ENCODE measurements at regions not wholly inside any gene's neighbourhood (a gene's known extent, or its start where the extent isn't known, plus 50 kb on each side); places are given as distances from the start of the nearest gene placed in this dataset.
"Not testable (repeated sequence)": the region's sequence is repeated elsewhere in the genome, so short reads cannot be mapped to it uniquely, and the experiment has no call there.

DNA sequence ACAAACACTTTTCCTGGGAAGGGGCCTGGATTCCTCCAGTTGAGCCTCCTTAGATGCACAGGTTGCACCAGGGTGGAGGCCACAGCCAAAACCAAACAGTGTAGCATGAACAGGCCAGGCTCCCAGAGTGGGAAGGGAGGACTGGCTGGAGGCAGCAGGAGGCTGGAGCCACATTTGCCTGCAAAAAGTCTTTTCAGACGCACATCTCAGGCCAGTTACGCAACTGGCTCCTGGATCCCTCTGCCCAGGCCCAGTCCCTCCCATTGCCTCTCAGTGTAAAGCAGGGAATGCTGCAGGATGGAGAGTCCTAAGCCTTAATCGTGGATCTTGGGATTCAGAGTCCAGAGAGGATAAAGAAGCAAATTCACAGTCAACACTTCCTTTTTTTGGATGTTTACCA lies 305.1 kb upstream of the PLGLB1 start:
- TF ChIP-seq, protein P1, sequence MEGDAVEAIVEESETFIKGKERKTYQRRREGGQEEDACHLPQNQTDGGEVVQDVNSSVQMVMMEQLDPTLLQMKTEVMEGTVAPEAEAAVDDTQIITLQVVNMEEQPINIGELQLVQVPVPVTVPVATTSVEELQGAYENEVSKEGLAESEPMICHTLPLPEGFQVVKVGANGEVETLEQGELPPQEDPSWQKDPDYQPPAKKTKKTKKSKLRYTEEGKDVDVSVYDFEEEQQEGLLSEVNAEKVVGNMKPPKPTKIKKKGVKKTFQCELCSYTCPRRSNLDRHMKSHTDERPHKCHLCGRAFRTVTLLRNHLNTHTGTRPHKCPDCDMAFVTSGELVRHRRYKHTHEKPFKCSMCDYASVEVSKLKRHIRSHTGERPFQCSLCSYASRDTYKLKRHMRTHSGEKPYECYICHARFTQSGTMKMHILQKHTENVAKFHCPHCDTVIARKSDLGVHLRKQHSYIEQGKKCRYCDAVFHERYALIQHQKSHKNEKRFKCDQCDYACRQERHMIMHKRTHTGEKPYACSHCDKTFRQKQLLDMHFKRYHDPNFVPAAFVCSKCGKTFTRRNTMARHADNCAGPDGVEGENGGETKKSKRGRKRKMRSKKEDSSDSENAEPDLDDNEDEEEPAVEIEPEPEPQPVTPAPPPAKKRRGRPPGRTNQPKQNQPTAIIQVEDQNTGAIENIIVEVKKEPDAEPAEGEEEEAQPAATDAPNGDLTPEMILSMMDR (IDR thresholded peaks at IDR 0.05; ENCODE audit: low read depth, low read length) = not testable (repeated sequence)
- not testable (repeated sequence) for TF ChIP-seq MAX (IDR thresholded peaks at IDR 0.05; ENCODE audit: low read depth, low read length); POLR2A (IDR thresholded peaks at IDR 0.05; ENCODE audit: extremely low read depth, insufficient read length)
